NCI-H1436 (cell line): ENCODE measurements at regions not wholly inside any gene's neighbourhood (a gene's known extent, or its start where the extent isn't known, plus 50 kb on each side); places are given as distances from the start of the nearest gene placed in this dataset.
"Not testable (repeated sequence)": the region's sequence is repeated elsewhere in the genome, so short reads cannot be mapped to it uniquely, and the experiment has no call there.

Experiments used
- DNase-seq: peaks from one replicate; lab custom pipeline; 2025; lab: John Stamatoyannopoulos, UW

DNA sequence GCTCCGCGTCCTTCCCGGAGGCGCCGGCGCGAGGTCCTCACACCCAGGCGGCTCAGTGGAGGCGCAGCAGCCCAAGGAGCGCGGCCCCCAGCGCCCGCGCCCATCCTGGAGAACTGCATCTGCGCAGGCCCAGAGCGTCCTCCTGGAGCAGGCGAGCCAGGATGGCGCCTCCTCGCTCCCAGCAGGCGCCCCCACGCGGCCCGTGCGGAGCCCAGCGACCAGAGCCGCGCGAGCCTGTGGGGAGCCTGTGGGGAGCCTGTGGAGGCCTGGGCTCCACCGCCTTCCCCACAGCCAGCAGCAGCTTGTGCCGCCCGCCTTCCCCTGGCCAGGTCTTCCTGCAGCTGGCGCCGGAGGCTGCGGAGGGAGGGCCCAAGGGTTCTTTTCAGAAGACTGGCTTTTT lies 953.9 kb downstream of the TMEM121 start:
- not testable (repeated sequence) for DNase-seq

DNA sequence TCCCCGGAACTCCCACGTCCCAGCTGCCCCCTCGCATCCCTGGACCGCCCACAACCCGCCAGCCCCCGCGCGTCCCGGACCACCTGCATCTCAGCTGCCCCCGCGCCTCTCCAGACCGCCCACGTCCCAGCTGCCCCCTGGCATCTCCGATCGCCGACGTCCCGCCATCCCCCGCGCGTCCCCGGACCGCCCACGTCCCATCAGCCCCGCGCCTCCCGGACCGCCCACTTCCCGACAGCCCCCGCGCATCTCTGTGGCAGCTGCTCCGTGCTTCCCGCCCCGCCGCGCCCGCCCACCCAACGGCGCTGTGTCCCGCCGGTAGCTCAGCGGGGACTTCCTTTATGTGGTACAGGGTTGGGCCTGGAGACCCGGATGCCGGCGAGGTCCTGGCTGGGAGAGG lies 955.8 kb downstream of the TMEM121 start:
- not testable (repeated sequence) for DNase-seq

DNA sequence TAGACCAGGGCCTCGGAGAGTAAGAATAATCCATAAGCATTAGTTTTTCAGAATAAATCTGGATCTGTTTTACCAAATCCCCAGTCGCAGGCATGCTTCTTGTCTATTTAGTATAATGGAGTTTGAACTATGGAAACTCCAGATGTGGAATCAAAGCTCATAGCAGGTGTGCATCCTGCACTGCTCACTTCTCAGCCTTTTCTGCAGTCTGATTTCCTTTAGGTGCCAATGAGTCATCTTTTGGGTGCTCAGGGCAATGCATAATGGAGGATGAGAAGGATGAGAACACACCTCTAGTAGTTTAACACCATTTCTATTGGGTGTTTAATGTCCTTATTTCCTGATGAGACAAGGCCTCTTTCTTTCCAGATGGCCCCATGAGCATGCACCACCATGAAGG lies 961.2 kb downstream of the TMEM121 start:
- DNase-seq = no peak

DNA sequence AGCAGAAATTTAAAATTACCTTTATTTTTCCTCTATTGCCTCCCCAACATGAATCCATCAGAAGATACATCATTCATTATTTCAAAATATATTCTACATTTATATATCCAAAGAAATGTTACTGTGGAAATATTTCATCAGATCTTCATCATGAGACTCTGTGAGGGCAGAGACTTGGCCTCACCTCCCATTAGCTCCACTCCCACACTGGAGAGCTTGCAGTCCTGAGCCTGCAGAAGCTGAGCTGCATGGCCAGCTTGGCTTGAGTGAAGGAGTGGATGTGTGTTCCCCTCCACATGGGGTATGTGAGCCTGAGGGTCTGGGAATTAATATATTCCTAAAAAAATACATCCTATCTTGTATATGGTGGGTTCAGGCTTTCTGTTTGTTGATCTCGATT lies 961.9 kb downstream of the TMEM121 start:
- DNase-seq = no peak

DNA sequence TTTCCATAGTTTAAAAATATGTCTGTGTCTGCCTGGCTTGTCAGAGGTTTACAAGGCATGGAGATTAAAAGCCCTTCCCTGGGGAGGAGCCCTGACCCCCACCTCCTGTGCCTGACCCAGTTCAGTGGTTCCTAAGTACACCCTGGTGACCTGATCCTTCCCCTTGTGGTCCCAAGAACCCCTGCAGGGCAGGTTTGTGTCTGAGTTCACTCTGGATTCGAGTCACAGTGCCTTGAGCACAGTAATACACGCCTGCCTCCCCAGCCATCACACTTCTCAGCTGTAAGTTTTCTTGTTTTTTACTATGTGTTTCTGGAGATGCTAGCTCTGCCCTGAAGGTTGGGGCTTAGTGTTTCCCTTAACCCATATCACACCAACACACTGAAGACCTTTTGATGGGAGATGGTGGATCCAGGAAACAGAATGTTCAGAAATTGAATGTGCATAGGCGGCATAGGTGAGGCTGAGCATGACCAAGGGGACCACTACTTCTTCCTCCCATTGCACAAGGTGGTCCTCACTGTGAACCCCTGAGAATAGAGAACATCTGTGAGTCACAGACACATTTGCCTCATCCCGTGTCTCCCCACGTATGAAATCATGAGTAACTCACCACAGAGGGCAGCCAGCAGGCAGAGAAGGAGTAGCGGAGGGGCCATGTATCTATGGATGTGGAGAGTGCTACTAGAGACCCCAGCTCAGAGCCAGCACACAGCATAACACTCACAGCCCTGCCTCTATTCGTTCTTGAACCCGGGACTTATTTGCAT lies 962.9 kb downstream of the TMEM121 start:
- no peak for DNase-seq

DNA sequence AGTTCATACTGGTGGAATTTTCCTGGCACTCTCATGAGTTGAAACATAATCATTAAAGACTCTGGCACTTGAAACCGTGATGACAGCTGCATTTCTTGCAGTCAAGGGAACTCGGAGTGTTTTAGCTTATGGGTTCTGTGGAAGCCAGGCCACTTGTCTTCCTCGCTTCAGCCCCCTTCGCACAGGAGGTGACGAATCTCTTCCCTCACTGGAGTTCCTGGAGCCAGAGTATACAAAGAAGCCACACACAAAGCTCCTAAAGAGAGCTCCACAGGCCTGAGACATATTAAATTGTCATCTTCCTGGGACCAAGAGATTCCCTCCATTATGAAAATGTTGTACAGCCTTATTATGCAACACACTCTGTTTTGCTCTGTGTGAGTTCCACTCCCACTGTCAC lies 964.1 kb downstream of the TMEM121 start:
- DNase-seq = no peak

DNA sequence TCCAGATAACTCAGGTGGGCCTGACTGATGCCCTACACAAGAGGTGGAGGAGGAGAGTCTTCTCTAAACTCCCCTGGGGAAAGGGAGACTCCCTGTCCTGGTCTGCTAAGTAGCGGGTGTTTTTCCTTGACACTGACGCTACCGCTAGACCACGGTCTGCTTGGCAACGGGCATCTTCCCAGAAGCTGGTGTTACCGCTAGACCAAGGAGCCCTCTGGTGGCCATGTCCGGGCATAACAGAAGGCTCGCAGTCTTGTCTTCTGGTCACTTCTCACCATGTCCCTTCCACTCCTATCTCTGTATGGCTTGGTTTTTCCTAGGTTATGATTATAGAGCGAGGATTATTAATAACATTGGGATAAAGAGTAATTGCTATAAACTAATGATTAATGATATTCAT lies 965.5 kb downstream of the TMEM121 start:
- DNase-seq = no peak

DNA sequence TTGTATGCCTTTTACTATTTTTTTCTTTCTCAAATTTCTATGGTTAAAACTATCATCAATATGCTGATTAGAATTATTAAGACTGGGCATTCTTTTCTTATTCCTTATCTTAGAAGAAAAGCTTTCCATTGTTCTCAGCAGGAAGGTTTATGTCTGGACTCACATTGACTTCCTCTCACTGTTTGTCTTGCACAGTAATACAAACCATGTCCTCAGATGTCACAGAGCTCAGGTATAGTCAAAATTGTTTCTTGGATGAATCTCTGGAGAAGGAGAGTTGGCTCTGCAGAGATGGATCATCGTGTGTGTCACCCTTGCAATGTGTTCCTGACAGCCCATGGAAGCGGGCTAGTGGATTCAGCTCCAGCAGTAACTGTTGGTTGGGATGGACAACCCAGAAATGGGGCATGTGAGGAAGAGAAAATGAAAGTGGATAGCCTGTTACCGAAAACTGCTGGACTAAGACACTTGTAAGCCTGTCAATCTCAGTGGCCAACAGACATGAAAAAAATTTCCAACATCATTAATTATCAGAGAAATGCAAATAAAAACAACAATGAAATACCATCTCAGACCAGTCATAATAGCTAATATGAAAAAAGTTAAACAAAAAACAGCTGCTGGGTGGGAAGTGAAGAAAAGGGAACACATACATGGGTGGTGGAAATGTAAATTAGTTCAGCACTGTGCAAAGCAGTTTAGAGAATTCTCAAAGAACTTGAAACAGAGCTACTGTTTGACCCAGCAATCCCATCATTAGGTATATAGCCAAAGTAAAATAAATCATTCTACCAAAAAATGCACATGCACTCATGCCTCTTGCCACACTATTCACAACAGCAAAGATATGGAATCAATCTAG lies 967.8 kb downstream of the TMEM121 start:
- DNase-seq = no peak

DNA sequence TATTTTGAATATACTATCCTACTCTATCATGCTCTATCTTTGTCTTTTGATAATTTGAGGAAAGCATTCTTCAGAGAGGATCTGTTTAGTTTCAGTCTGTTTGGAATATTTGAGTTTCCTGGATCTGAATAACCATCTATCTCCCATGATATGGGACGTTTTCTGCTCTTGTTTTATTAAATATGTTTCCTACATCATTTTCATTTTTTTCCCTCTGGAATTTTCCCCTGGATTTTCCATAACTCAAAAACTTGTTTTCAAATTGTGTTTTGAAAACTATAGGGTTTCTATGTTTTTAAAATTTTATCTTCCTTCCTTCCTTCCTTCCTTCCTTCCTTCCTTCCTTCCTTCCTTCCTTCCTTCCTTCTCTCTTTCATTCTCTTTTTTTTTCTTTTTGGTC lies 974.2 kb downstream of the TMEM121 start:
- DNase-seq = no peak

DNA sequence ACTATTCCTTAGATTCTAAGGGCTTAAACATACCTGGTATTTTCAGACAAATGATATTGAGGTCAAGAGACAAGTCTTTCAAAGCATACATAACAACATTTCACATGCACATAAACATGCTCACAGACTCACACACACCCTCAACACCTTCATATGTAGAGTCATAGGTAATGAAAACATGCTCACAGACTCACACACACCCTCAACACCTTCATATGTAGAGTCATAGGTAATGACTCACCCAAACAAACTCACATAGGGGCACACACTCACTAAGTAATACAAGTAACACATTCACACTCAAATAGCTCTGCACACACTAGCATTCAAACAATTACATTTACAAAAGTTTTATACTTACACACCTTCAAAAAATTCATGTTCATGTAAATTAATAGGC lies 975.5 kb downstream of the TMEM121 start:
- no peak for DNase-seq

DNA sequence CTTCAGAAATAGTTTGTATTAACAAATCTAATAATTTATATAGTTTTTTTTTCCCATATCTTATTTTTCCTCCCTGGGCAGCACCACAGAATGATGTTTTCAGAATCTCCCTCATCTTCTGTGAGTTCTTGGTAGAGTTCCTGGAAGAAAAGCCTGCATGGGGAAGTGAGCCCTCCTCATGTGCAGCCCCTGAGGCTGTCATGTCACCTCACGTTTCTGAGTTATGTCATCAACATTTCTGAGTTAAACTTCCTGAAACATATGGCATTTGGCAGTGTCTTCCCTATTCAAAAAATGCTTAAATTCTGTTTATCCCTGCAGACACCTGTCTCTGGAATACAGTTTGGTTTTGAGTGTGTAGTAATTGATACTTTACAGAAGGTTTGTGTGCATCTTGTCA lies 979.0 kb downstream of the TMEM121 start:
- DNase-seq = no peak

DNA sequence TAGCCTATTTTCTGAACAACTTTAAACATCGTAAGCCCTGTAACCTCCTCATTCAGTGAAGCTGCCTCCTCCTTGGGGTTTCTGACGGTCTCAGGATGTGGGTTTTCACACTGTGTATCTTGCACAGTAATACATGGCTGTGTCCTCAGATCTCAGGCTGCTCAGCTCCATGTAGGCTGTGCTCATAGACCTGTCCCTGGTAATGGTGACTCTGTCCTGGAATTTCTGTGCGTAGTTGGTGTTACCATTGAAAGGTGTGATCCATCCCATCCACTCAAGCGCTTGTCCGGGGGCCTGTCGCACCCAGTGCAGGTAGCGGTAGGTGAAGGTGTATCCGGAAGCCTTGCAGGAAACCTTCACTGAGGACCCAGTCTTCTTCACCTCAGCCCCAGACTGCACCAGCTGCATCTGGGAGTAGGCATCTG lies 980.5 kb downstream of the TMEM121 start:
- no peak for DNase-seq

DNA sequence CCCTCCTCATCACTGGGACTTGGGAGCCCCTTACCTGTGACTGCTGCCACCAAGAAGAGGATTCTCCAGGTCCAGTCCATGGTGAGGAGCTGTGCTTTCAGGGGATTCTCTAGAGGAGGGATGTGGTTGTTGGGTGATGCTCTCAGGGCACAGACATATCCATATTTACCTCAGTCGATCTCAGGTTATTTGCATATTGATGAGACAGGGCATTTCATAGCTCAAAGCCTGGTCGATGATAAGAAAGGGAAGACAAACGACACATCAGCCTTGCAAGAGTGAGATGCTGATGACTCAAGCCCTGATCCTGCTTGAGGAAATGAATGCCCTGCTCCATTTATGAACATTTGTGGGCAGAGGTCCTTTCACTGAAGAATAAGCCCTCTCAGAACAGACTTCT lies 981.0 kb downstream of the TMEM121 start:
- no peak for DNase-seq

DNA sequence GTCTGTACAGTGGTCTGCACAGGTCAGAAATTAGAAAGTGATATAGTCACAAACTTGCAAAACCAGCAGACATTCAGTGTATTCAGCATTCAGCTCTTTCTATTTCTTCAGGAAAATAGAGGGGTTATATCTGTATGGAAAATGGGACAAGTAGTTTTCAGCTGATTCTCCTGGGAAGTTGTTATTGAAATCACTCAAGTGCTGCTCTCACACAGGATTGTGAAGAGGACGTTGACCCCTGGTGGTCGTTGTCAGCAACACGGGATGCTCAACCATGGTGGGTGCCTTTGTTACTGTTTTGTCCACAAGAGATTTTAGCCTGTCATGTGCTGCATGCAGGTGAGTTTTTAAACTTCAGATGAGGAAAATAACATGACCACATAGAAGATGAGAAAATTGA lies 981.8 kb downstream of the TMEM121 start:
- DNase-seq = no peak

DNA sequence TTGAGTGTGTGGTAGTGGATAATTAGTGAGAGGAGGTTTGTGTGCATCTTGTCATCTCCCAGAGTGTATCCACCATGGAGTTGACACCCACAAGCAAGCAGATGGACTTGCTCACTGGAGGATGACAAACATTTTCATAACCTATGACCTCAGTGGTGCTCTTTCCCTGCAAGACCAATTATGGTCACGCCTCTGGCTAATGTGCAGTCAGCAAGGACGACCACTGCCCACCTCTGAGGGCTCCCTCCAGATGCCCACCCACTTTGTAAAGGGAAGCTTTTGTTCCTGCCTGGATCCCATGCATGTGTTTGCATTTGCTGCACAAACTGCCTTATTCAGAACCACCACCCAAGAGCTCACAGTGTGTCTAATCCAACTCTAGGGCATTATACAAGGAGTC lies 982.8 kb downstream of the TMEM121 start:
- DNase-seq = no peak

DNA sequence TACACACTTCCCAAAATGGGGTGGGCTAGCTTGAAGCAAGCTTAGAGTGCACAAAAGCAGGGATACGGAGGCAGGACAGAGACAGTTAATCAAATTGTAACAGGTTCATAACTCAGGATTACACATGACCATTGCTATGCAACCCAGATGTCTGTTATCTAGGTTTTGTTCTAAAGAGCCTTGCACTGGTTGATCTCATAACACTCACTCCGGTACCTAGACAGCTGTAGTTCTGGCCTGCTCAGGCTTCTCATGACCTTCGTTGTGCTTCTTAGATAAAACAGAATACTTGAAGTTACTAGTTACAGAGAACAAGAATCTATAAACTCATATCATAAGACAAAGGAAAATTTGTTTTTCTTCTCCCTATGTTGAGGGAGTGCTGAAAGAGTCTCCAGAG lies 983.4 kb downstream of the TMEM121 start:
- DNase-seq = no peak

DNA sequence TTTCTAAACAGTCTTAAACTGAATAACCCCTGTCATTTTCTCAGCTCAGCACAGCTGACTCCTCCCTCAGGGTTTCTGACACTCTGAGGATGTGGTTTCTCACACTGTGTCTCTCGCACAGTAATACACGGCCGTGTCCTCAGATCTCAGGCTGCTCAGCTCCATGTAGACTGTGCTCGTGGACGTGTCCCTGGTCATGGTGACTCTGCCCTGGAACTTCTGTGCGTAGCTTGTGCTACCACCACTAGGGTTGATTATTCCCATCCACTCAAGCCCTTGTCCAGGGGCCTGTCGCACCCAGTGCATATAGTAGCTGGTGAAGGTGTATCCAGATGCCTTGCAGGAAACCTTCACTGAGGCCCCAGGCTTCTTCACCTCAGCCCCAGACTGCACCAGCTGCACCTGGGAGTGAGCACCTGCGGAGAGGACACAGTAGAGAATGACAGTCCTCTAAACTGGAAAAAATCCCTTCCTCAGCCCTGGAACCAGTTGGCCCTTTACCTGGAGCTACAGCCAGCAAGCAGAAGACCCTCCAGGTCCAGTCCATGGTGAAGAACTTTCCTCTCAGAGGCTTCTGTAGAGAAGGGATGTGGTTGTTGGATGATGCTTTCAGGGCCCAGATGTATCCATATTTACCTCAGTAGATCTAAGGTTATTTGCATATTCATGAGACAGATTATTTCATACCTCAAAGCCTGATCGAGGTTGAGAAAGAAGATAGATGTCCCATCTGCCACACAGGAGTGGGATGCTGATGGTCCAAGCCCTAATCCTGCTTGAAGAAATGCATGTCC lies 984.8 kb downstream of the TMEM121 start:
- DNase-seq = no peak

DNA sequence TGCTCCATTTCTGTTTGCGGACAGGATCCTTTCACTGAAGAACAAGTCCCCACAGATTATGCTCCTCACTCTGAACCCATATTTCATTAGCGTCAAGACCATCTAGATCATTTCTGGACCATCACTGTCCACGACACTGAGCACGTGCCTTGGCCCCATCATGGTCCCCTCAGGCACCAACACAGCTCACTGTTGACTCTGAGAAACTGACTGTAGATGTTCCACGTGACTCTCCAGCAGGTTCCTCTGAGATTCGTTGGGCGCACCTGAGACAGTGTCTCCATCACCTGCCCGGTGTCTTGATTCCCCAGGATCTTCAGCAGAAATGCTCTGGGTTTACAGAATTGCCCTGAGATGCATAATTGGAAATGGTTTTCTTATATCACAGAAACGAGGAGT lies 985.4 kb downstream of the TMEM121 start:
- DNase-seq = no peak

DNA sequence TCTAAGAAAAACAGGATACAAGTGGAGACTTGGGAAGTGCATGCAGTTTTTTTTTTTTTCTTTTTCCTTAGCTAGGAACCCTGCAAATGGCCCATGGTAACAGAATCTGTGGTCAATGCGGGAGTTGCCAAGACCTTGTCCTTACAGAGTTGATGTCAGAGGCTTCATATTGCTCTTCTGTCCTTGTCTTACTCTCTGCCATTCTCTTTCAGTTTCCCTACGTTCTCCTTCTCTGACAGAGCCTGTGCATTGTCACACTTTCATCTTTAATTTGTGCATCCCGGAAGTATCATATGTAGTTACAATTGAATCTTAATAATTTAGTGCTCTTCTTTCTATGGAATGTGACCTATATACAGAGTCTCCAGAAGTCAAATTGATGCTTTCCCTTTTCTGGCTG lies 986.9 kb downstream of the TMEM121 start:
- no peak for DNase-seq

DNA sequence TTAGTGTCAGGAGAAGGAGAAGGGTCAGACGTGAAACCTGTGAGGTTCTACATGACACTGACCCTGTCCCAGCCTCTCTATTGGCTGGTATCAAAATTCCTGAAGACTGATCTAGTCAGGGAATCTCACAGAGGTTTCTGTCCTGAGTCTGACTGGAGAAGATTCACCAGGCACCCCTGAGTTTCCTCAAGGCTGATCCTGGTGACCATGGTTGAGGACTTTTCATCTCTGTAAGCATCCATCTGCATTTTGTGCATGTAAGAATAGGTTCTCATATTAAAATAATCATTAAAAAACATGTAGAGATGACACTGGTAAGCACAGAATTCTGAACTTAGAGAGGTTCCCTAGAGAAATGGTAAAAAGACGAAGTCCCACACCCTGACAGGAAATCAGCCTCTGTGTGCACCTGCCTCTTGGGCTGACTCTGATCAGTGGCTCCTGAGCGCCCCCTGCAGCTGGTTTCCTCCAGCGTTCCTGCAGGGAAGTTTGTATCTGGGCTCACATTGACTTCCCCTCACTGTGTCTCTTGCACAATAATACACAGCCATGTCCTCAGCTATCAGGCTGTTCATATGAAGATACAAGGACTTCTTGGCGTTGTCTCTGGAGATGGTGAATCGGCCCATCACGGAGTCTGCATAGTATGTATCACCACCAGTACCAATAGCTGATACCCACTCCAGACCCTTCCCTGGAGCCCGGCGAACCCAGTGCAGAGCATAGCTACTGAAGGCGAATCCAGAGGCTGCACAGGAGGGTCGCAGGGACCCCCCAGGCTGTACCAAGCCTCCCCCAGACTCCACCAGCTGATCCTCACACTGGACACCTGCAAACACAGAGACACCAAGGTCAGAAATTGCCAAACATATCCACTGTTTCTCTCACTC lies 991.9 kb downstream of the TMEM121 start:
- peak; percentile 34 for DNase-seq

DNA sequence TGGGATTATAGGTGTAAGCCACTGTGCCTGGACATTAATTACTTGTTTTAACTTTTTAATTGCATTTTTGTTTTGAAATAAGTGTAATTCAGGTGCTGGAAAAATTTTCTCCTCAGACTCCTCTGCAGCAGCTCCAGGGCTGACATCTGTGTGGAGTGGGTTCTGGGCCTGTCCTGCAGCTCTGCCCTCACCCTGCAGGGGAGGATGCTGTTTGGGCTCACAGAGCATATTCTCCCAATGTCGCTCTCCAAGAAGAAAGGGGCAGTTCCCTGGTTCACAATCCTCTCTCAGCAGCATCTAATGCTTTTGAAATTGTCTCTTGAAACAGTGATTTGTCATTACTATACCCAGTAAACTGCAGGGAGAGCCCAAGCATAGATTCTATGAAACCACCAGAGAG lies 995.7 kb downstream of the TMEM121 start:
- DNase-seq = not testable (repeated sequence)

DNA sequence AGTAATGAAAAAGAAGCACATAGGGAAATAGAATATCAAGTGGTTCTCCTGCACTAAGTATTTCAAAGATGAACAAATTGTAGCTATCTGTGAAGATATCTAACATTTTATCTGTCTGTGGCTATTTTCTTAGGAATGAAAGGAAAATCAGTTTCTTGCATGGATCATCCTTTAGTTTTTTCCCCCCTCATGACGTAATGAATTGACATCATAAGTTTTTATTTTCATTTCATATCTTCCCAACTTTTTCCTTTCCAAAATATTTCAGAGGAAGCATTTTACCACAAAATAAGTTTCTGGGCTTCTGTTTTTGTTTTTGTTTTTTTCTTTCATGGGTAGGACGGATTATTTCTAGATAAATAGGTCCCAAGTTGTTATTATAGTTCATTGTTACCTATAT lies 996.6 kb downstream of the TMEM121 start:
- DNase-seq = no peak
